ENCODE measurements at regions not wholly inside any gene's neighbourhood (a gene's known extent, or its start where the extent isn't known, plus 50 kb on each side); places are given as distances from the start of the nearest gene placed in this dataset.

GRCh38 chr11:121792185-121792584 is 323.8 kb downstream of the BLID start:
- Histone ChIP-seq H3K4me2 (no peak overlapping the region), H3K79me2 (no peaks in the 10 kb centered on the region), H3K36me3 (replicated peaks; ENCODE audit: insufficient read depth, low read depth) (no peaks in the 10 kb centered on the region), H3K4me1 (ENCODE audit: insufficient read depth) (no peaks in the 10 kb centered on the region), H3K9me2 (replicated peaks; ENCODE audit: insufficient read depth) (no peaks in the 10 kb centered on the region), H4K20me1 (ENCODE audit: insufficient read depth, poor library complexity, severe bottlenecking) (no peaks in the 10 kb centered on the region), H2AFZ (no peak overlapping the region), H3K4me3 (no peak overlapping the region), H3K27ac (peak overlapping the region; percentile 64), H3K9me3 (ENCODE audit: low read depth) (no peaks in the 10 kb centered on the region), H3K27me3 (no peaks in the 10 kb centered on the region)
- DNase-seq (ENCODE audit: low spot score), result no peak
- WGBS (ENCODE audit: low lambda C conversion rate, missing lambda C conversion rate), result 90% methylated on average over 3 of the region's 3 CpGs
- TF ChIP-seq EZH2phosphoT487 (IDR thresholded peaks at IDR 0.05; ENCODE audit: low read depth, severe bottlenecking, unreplicated experiment) (no peak), EZH2 (IDR thresholded peaks at IDR 0.05; ENCODE audit: borderline replicate concordance) (no peak), CTCF (IDR thresholded peaks at IDR 0.05; ENCODE audit: poor library complexity) (no peak)

DNA sequence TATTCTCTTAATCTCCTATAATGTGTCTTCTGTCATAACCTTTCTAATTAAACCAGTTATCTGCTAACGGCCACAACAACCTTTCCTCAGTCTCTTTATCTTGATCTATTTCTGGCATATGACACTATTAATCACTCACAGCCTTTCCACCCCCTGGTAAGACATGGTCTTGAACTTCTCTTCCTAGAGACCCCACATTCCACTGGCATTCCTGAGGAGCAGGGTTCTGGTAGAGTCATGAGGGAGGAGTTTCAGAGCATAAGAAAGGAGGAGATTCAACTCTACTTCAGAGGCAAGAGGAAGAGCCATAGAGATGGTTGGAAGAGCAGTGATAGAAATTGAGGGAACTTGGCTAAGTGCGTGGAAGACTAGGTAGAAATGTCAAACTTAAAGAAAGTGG is 325.6 kb downstream of the BLID start:
- Histone ChIP-seq H3K27me3 (no peaks in the 10 kb centered on the region), H3K9me2 (replicated peaks; ENCODE audit: insufficient read depth) (no peaks in the 10 kb centered on the region), H3K4me1 (ENCODE audit: insufficient read depth) (no peaks in the 10 kb centered on the region), H3K4me3 (no peak overlapping the region), H3K79me2 (no peaks in the 10 kb centered on the region), H4K20me1 (ENCODE audit: insufficient read depth, poor library complexity, severe bottlenecking) (no peaks in the 10 kb centered on the region), H3K27ac (no peak overlapping the region), H3K36me3 (replicated peaks; ENCODE audit: insufficient read depth, low read depth) (no peaks in the 10 kb centered on the region), H3K9me3 (ENCODE audit: low read depth) (no peaks in the 10 kb centered on the region), H2AFZ (no peak overlapping the region), H3K4me2 (no peak overlapping the region)
- WGBS (ENCODE audit: low lambda C conversion rate, missing lambda C conversion rate), result 82% methylated on average over 2 of the region's 2 CpGs
- no peak for TF ChIP-seq EZH2 (IDR thresholded peaks at IDR 0.05; ENCODE audit: borderline replicate concordance)
- TF ChIP-seq CTCF (IDR thresholded peaks at IDR 0.05; ENCODE audit: poor library complexity), result no peak
- no peak for TF ChIP-seq EZH2phosphoT487 (IDR thresholded peaks at IDR 0.05; ENCODE audit: low read depth, severe bottlenecking, unreplicated experiment)
- no peak for DNase-seq (ENCODE audit: low spot score)

GRCh38 chr11:121780971-121781370 is 328.2 kb upstream of the SORL1-AS1 start:
- 90% methylated on average over 2 of the region's 2 CpGs for WGBS (ENCODE audit: low lambda C conversion rate, missing lambda C conversion rate)
- no peaks in the 10 kb centered on the region for H4K20me1 ChIP-seq (ENCODE audit: insufficient read depth, poor library complexity, severe bottlenecking)
- no peaks in the 10 kb centered on the region for H3K9me3 ChIP-seq (ENCODE audit: low read depth)
- no peaks in the 10 kb centered on the region for H3K36me3 ChIP-seq (replicated peaks; ENCODE audit: insufficient read depth, low read depth)
- H3K27ac ChIP-seq, result no peak overlapping the region
- H3K4me2 ChIP-seq, result no peak overlapping the region
- peaks cover 8% of the 10 kb centered on the region for H3K4me1 ChIP-seq (ENCODE audit: insufficient read depth)
- no peaks in the 10 kb centered on the region for H3K27me3 ChIP-seq
- H3K79me2 ChIP-seq, result no peaks in the 10 kb centered on the region
- no peak for DNase-seq (ENCODE audit: low spot score)
- no peak overlapping the region for H3K4me3 ChIP-seq
- H3K9me2 ChIP-seq (replicated peaks; ENCODE audit: insufficient read depth), result no peaks in the 10 kb centered on the region
- TF ChIP-seq EZH2phosphoT487 (IDR thresholded peaks at IDR 0.05; ENCODE audit: low read depth, severe bottlenecking, unreplicated experiment) (no peak), CTCF (IDR thresholded peaks at IDR 0.05; ENCODE audit: poor library complexity) (no peak), EZH2 (IDR thresholded peaks at IDR 0.05; ENCODE audit: borderline replicate concordance) (no peak)
- no peak overlapping the region for H2AFZ ChIP-seq

DNA sequence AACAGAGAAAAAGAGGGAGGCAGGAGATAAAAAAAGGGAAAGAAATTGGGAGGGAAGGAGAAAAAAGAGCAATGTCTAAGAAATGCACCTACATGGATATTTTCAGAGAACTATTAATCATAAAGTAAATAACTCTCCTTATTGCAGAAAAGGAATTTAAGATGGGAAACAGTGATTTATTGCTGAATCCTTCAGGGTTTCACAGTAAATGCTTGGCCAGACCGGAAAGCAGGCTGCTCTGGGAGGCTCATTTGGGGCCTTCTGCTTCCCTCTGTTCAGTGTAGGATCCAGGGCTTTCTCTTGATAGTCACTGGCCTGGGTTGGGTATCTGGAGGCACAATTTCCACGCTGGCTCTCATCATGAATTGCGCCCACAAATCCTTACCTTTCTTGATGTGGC is 324.3 kb upstream of the SORL1-AS1 start:
- no peaks in the 10 kb centered on the region for H3K9me2 ChIP-seq (replicated peaks; ENCODE audit: insufficient read depth)
- H3K9me3 ChIP-seq (ENCODE audit: low read depth), result no peaks in the 10 kb centered on the region
- 81% methylated on average over 3 of the region's 3 CpGs for WGBS (ENCODE audit: low lambda C conversion rate, missing lambda C conversion rate)
- no peak overlapping the region for H3K4me3 ChIP-seq
- H3K4me1 ChIP-seq (ENCODE audit: insufficient read depth), result peaks cover 8% of the 10 kb centered on the region
- H4K20me1 ChIP-seq (ENCODE audit: insufficient read depth, poor library complexity, severe bottlenecking), result no peaks in the 10 kb centered on the region
- peak overlapping the region; percentile 60 for H3K27ac ChIP-seq
- DNase-seq (ENCODE audit: low spot score), result no peak
- H3K79me2 ChIP-seq, result no peaks in the 10 kb centered on the region
- no peaks in the 10 kb centered on the region for H3K27me3 ChIP-seq
- TF ChIP-seq EZH2phosphoT487 (IDR thresholded peaks at IDR 0.05; ENCODE audit: low read depth, severe bottlenecking, unreplicated experiment) (no peak), EZH2 (IDR thresholded peaks at IDR 0.05; ENCODE audit: borderline replicate concordance) (no peak), CTCF (IDR thresholded peaks at IDR 0.05; ENCODE audit: poor library complexity) (no peak)
- H3K36me3 ChIP-seq (replicated peaks; ENCODE audit: insufficient read depth, low read depth), result no peaks in the 10 kb centered on the region
- H3K4me2 ChIP-seq, result no peak overlapping the region
- no peak overlapping the region for H2AFZ ChIP-seq

Data from hepatocyte (in vitro differentiated cells).